Panc1 (cell line): ENCODE measurements at regions not wholly inside any gene's neighbourhood (a gene's known extent, or its start where the extent isn't known, plus 50 kb on each side); places are given as distances from the start of the nearest gene placed in this dataset.

Source experiments
- CTCF ChIP-seq: fragments of 450-650 bp; IDR thresholded peaks from 2 replicates; pipeline ENCODE4 v1.5.1; 2017; ENCODE audit warnings: mild to moderate bottlenecking
- POLR2AphosphoS5 ChIP-seq: IDR thresholded peaks from 2 replicates; pipeline ENCODE4 v1.6.1; 2012; ENCODE audit warnings: mild to moderate bottlenecking, low read depth, low read length, moderate library complexity
- REST ChIP-seq, 2 experiments: IDR thresholded peaks; 2 replicates each; pipeline ENCODE4 v1.6.1; 2011 to 2012; ENCODE audit warnings: low read depth in 2 of 2, control low read depth in 1 of 2, low read length in 1 of 2, mild to moderate bottlenecking in 1 of 2, moderate library complexity in 1 of 2; ENCODE audit not compliant: insufficient read depth in 1 of 2
- SIN3A ChIP-seq: IDR thresholded peaks from 2 replicates; pipeline ENCODE4 v1.6.1; 2012; ENCODE audit warnings: low read depth, mild to moderate bottlenecking, low read length, moderate library complexity, borderline replicate concordance; ENCODE audit not compliant: insufficient read depth

GRCh38 chr12:25005376-25005775 lies 56.5 kb upstream of the BCAT1 start:
- no peak for TF ChIP-seq CTCF
- TF ChIP-seq REST (IDR thresholded peaks at IDR 0.05; ENCODE audit: insufficient read depth in 1 of 2, low read depth in 2 of 2, low read length in 1 of 2), result no peak
- TF ChIP-seq SIN3A, result no peak
- TF ChIP-seq POLR2AphosphoS5, result no peak
